H1 (cell line): ENCODE measurements at regions not wholly inside any gene's neighbourhood (a gene's known extent, or its start where the extent isn't known, plus 50 kb on each side); places are given as distances from the start of the nearest gene placed in this dataset.

Experiments
- CTCF ChIA-PET: fragments of 300-600 bp; sonication (Branson Sonifier 250); formaldehyde crosslinking; loops from one replicate; lab custom pipeline; 2021; ENCODE audit not compliant: partially characterized antibody; lab: Charles Lee
- POLR2A ChIA-PET: fragments of 300-600 bp; sonication (Branson Sonifier 250); formaldehyde crosslinking; loops from one replicate; lab custom pipeline; 2021; ENCODE audit warnings: inconsistent platforms; ENCODE audit not compliant: partially characterized antibody; lab: Charles Lee
- DNase-seq, 2 experiments: peaks; one replicate each; pipeline versions ENCODE4 v3.0.0 to v3.0.0-alpha.2; 2010 to 2022; ENCODE audit warnings: low spot score in 2 of 2, low read depth in 1 of 2, mixed read lengths in 1 of 2
- FAIRE-seq: peaks from 2 replicates; lab custom pipeline; 2011; peaks lifted over from hg19 to GRCh38; lab: Jason Lieb, UNC
- H2AFZ ChIP-seq: 2 replicates; pipeline ENCODE4 v1.8.1; 2012; ENCODE audit warnings: low read length, inconsistent platforms
- H2AK5ac ChIP-seq: 2 replicates; pipeline ENCODE4 v1.6.1; 2013; ENCODE audit warnings: low read depth, low read length
- H2BK120ac ChIP-seq: replicated peaks from 2 replicates; pipeline ENCODE3; 2013; ENCODE audit warnings: low read depth, low read length, inconsistent platforms
- H2BK12ac ChIP-seq: 2 replicates; pipeline ENCODE4 v1.6.1; 2013; ENCODE audit warnings: low read depth, low read length
- H2BK15ac ChIP-seq: 2 replicates; pipeline ENCODE4 v1.6.1; 2013; ENCODE audit warnings: low read length
- H2BK20ac ChIP-seq: 2 replicates; pipeline ENCODE4 v1.6.1; 2013; ENCODE audit warnings: low read length
- H2BK5ac ChIP-seq: 2 replicates; pipeline ENCODE4 v1.6.1; 2013; ENCODE audit warnings: low read depth, low read length
- H3K14ac ChIP-seq: 2 replicates; pipeline ENCODE4 v1.6.1; 2013; ENCODE audit warnings: inconsistent platforms; ENCODE audit not compliant: insufficient read length
- H3K18ac ChIP-seq: 2 replicates; pipeline ENCODE4 v1.6.1; 2013; ENCODE audit warnings: low read length; ENCODE audit errors: extremely low read depth
- H3K23ac ChIP-seq: 2 replicates; pipeline ENCODE4 v1.6.1; 2013; ENCODE audit warnings: inconsistent platforms; ENCODE audit not compliant: insufficient read length
- H3K23me2 ChIP-seq: 2 replicates; pipeline ENCODE4 v1.6.1; 2013; ENCODE audit warnings: low read depth, low read length
- H3K27ac ChIP-seq: 2 replicates; pipeline ENCODE4 v1.6.1; 2011; ENCODE audit warnings: low read depth, low read length, inconsistent platforms
- H3K27me3 ChIP-seq, 4 experiments: replicated peaks in 1 of 4; 1 replicate in 1 of 4; 2 replicates in 3 of 4; pipeline versions ENCODE4 v1.6.1 to v1.8.1; 2011 to 2013; ENCODE audit warnings: low read length in 3 of 4, mild to moderate bottlenecking in 3 of 4, inconsistent platforms in 2 of 4, mixed read lengths in 2 of 4, moderate library complexity in 1 of 4; ENCODE audit not compliant: control insufficient read depth in 3 of 4, insufficient read depth in 3 of 4; ENCODE audit errors: extremely low read depth in 1 of 4
- H3K36me3 ChIP-seq, 4 experiments: 2 replicates each; pipeline versions ENCODE4 v1.6.1 to v1.8.1; 2011 to 2013; ENCODE audit warnings: mild to moderate bottlenecking in 4 of 4, low read length in 3 of 4, moderate library complexity in 2 of 4, control low read depth in 1 of 4, inconsistent platforms in 1 of 4; ENCODE audit not compliant: insufficient read depth in 4 of 4, control insufficient read depth in 2 of 4
- H3K4ac ChIP-seq: replicated peaks from 2 replicates; pipeline ENCODE3; 2013; ENCODE audit warnings: low read length, low read depth, mixed read lengths, inconsistent platforms; ENCODE audit not compliant: insufficient read length
- H3K4me1 ChIP-seq, 4 experiments: replicated peaks in 1 of 4; 1 replicate in 1 of 4; 2 replicates in 3 of 4; pipeline versions ENCODE4 v1.6.1 to v1.8.1; 2011 to 2013; ENCODE audit warnings: low read length in 3 of 4, inconsistent platforms in 2 of 4, mixed read lengths in 1 of 4; ENCODE audit not compliant: insufficient read depth in 4 of 4, control insufficient read depth in 3 of 4
- H3K4me2 ChIP-seq, 2 experiments: 2 replicates each; pipeline versions ENCODE4 v1.6.1 to v1.8.1; 2011 to 2013; ENCODE audit warnings: low read depth in 2 of 2, low read length in 2 of 2, control low read depth in 1 of 2, inconsistent platforms in 1 of 2, mild to moderate bottlenecking in 1 of 2; ENCODE audit not compliant: insufficient read depth in 1 of 2
- H3K4me3 ChIP-seq, 4 experiments: fragments of 200-600, 300-600 bp in 1 of 4; sonication (generic), shearing (Covaris generic), sonication (Bioruptor Twin) in 1 of 4; 2 replicates each; pipeline versions ENCODE4 v1.5.1 to v1.8.1; 2011 to 2016; ENCODE audit warnings: low read length in 4 of 4, low read depth in 3 of 4, control low read depth in 2 of 4, inconsistent platforms in 2 of 4, mild to moderate bottlenecking in 2 of 4, mixed read lengths in 1 of 4, moderate library complexity in 1 of 4; ENCODE audit not compliant: insufficient read depth in 2 of 4; ENCODE audit errors: extremely low read depth in 1 of 4
- H3K56ac ChIP-seq: replicated peaks from 2 replicates; pipeline ENCODE3; 2013; ENCODE audit warnings: low read depth, mild to moderate bottlenecking, mixed read lengths, low read length, inconsistent platforms; ENCODE audit not compliant: insufficient read length
- H3K79me1 ChIP-seq: 2 replicates; pipeline ENCODE4 v1.6.1; 2013; ENCODE audit warnings: low read depth, low read length, control low read depth
- H3K79me2 ChIP-seq, 2 experiments: 2 replicates each; pipeline versions ENCODE4 v1.6.1 to v1.8.1; 2012 to 2013; ENCODE audit warnings: low read length in 2 of 2, mild to moderate bottlenecking in 2 of 2, inconsistent platforms in 1 of 2; ENCODE audit not compliant: insufficient read depth in 2 of 2, control insufficient read depth in 1 of 2
- H3K9ac ChIP-seq, 4 experiments: replicated peaks in 1 of 4; 1 replicate in 1 of 4; 2 replicates in 3 of 4; pipeline versions ENCODE4 v1.6.1 to v1.8.1; 2011 to 2013; ENCODE audit warnings: low read depth in 3 of 4, low read length in 3 of 4, control low read depth in 2 of 4, mild to moderate bottlenecking in 2 of 4, moderate library complexity in 2 of 4, inconsistent platforms in 1 of 4; ENCODE audit errors: extremely low read depth in 1 of 4
- H3K9me3 ChIP-seq, 2 experiments: 2 replicates each; pipeline versions ENCODE4 v1.6.1 to v1.8.1; 2012 to 2013; ENCODE audit warnings: mild to moderate bottlenecking in 2 of 2, moderate library complexity in 2 of 2, control low read depth in 1 of 2, inconsistent platforms in 1 of 2, low read depth in 1 of 2, low read length in 1 of 2, mixed read lengths in 1 of 2; ENCODE audit not compliant: insufficient read depth in 2 of 2
- H4K20me1 ChIP-seq, 2 experiments: replicated peaks in 1 of 2; 2 replicates each; pipeline versions ENCODE3 to v1.8.1; 2011 to 2013; ENCODE audit warnings: inconsistent platforms in 2 of 2, low read length in 2 of 2, mild to moderate bottlenecking in 1 of 2; ENCODE audit not compliant: insufficient read depth in 2 of 2, control insufficient read depth in 1 of 2
- H4K5ac ChIP-seq: 2 replicates; pipeline ENCODE4 v1.6.1; 2013; ENCODE audit warnings: low read length, low read depth, mixed read lengths, inconsistent platforms; ENCODE audit not compliant: insufficient read length
- H4K8ac ChIP-seq: 2 replicates; pipeline ENCODE4 v1.8.0; 2013; ENCODE audit warnings: mild to moderate bottlenecking, moderate library complexity, low read length, inconsistent platforms; ENCODE audit not compliant: insufficient read depth; ENCODE audit errors: extremely low read depth
- H4K91ac ChIP-seq: replicated peaks from 2 replicates; pipeline ENCODE3; 2013; ENCODE audit warnings: low read length, mixed read lengths, inconsistent platforms; ENCODE audit not compliant: insufficient read length
- BRCA1 ChIP-seq: IDR thresholded peaks from 2 replicates; pipeline ENCODE4 v1.6.1; 2012; ENCODE audit warnings: low read depth, low read length, improper control_type of control experiment
- CBX5 ChIP-seq: fragments of 300-800, 300-1000 bp; sonication (generic); IDR thresholded peaks from 2 replicates; pipeline ENCODE4 v1.7.1; 2016; ENCODE audit warnings: antibody characterized with exemption, low read length, low read depth
- CHD1 ChIP-seq: IDR thresholded peaks from 2 replicates; pipeline ENCODE4 v1.6.1; 2012; ENCODE audit warnings: low read depth, low read length, improper control_type of control experiment
- KDM5A ChIP-seq: fragments of 200-600 bp; IDR thresholded peaks from 2 replicates; pipeline ENCODE4 v1.7.1; 2012; ENCODE audit warnings: mild to moderate bottlenecking, low read length, inconsistent platforms, mixed read lengths
- SUZ12 ChIP-seq: fragments of 200-600 bp; sonication (generic); IDR thresholded peaks from 2 replicates; pipeline ENCODE4 v1.6.1; 2012; ENCODE audit warnings: mild to moderate bottlenecking, inconsistent platforms, low read length, moderate library complexity, mixed read lengths
- WGBS, 2 experiments: shearing (Covaris generic) in 1 of 2; methylation state at CpG; one replicate each; pipeline versions ENCODE4 v1.1.6 to v1.1.7; 2013 to 2015; ENCODE audit warnings: low lambda C conversion rate in 2 of 2, mixed read lengths in 2 of 2, inconsistent platforms in 1 of 2, low coverage in 1 of 2, missing lambda C conversion rate in 1 of 2; ENCODE audit not compliant: insufficient replicate concordance in 2 of 2, insufficient coverage in 1 of 2, insufficient read length in 1 of 2; ENCODE audit errors: extremely low coverage in 1 of 2, missing lambda C conversion rate in 1 of 2; 5-methylcytosine and 5-hydroxymethylcytosine counted together

GRCh38 chr5:68048516-68048915 lies 167.0 kb upstream of the PIK3R1 start:
- Histone ChIP-seq H2BK5ac (no peak overlapping the region), H3K4ac (no peak overlapping the region), H3K14ac (no peak overlapping the region), H4K8ac (no peak overlapping the region), H4K91ac (no peak overlapping the region), H3K4me3 (no peak overlapping the region), H3K4me1 (no peaks in the 10 kb centered on the region), H3K36me3 (no peaks in the 10 kb centered on the region), H3K79me1 (no peaks in the 10 kb centered on the region), H2AFZ (no peak overlapping the region), H3K79me2 (no peaks in the 10 kb centered on the region)
- DNase-seq (no peak), FAIRE-seq (no peak)
- WGBS, 2 experiments: 94% methylated on average over 3 of the region's 3 CpGs; no CpG with 5 or more reads in 1 of the 2 experiments
- no peak for TF ChIP-seq CBX5
- no peak for TF ChIP-seq SUZ12
- no peak for TF ChIP-seq CHD1
- TF ChIP-seq BRCA1: no peak
- no peak for TF ChIP-seq KDM5A
- TF ChIP-seq, all 59 proteins: peak for 0
- Histone ChIP-seq H3K23me2 (no peaks in the 10 kb centered on the region), H3K9me3 (peaks cover 3 to 8% of the 10 kb centered on the region in 2 experiments; a peak in 1 of 4 replicates), H3K27me3 (no peaks in the 10 kb centered on the region), H3K4me2 (no peak overlapping the region), H3K56ac (no peak overlapping the region), H3K23ac (no peak overlapping the region), H4K20me1 (no peaks in the 10 kb centered on the region), H3K9ac (no peak overlapping the region), H2BK20ac (no peak overlapping the region), H4K5ac (no peak overlapping the region), H2AK5ac (no peak overlapping the region), H3K18ac (no peak overlapping the region), H2BK120ac (no peak overlapping the region), H2BK15ac (no peak overlapping the region), H2BK12ac (no peak overlapping the region), H3K27ac (no peak overlapping the region)
- ChIA-PET CTCF (no interaction called here), POLR2A (no interaction called here)
